ENCODE measurements at regions not wholly inside any gene's neighbourhood (a gene's known extent, or its start where the extent isn't known, plus 50 kb on each side); places are given as distances from the start of the nearest gene placed in this dataset.

DNA sequence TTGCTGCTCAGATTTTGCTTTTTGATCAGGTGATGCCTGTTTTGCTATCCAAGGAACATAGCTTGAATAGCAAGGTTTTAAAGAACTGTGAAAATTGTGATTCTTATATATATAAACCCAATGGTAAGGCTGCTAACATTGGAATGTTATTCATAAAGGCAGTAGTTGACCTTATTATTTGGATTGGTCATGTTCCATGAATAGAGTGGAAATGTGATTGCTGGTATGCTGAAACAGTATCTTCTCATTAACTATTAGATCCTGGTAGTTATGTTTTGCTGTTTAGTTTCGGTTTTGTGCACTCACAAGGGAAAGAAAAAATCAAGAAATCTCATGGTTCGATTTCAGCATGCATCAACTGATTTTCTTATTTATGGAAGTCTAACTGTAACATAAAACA is 78.7 kb upstream of the NPHP3 start:
- Histone ChIP-seq H3K36me3 (ENCODE audit: insufficient read depth, low read length) (no peaks in the 10 kb centered on the region), H3K4me3 (ENCODE audit: low read depth, low read length) (peak overlapping the region; percentile 19; the same call in 1 of the 2 replicates), H3K4me1 (ENCODE audit: control insufficient read depth, insufficient read depth, low read length, unreplicated experiment) (no peaks in the 10 kb centered on the region), H3K27ac (ENCODE audit: low read depth, low read length) (no peak overlapping the region), H3K79me2 (ENCODE audit: control insufficient read depth, insufficient read depth, low read length, unreplicated experiment) (no peaks in the 10 kb centered on the region), H3K27me3 (ENCODE audit: insufficient read depth, low read length) (no peaks in the 10 kb centered on the region), H2AFZ (ENCODE audit: low read length, unreplicated experiment) (no peak overlapping the region)

DNA sequence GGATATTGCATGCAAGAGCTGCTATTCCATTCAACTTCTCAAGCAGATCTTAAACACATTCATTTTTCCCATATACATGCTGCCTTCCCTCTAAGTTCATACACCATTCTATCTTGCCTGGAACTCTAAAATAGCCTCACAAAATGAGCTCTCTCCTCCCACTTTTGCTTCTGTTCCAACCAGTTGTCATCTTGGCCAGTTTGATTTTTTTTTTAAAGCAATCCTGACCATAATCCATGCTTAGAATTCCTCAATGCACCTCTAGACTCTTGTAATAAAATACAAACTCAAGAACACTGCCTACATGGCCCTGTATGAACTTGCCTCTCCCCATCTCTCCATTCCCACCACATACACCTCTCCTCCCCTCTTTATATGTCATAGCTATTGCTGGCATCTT is 68.6 kb upstream of the NPHP3 start:
- no peaks in the 10 kb centered on the region for H3K36me3 ChIP-seq (ENCODE audit: insufficient read depth, low read length)
- no peak overlapping the region for H3K27ac ChIP-seq (ENCODE audit: low read depth, low read length)
- H2AFZ ChIP-seq (ENCODE audit: low read length, unreplicated experiment): no peak overlapping the region
- H3K79me2 ChIP-seq (ENCODE audit: control insufficient read depth, insufficient read depth, low read length, unreplicated experiment): no peaks in the 10 kb centered on the region
- H3K4me3 ChIP-seq (ENCODE audit: low read depth, low read length): no peak overlapping the region
- H3K4me1 ChIP-seq (ENCODE audit: control insufficient read depth, insufficient read depth, low read length, unreplicated experiment): peaks cover 6% of the 10 kb centered on the region
- H3K27me3 ChIP-seq (ENCODE audit: insufficient read depth, low read length): no peaks in the 10 kb centered on the region

DNA sequence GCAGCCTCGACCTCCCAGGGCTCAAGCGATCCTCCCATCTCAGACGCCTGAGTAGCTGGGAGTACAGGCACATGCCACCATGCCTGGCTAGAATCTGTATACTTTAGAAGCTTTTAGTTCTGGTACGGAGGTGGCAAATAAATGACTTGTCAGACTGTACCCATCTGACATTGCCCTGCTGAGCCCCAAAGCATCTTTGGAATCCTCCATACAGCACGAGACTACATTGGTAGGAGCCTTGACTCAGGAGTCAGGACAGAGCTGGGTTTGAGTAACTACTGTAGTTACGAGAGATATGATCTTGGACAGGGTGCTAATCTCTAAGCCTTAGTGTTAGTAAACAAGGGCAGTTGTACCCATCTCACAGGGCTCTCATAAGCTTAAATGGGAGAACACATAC is 67.8 kb upstream of the NPHP3 start:
- Histone ChIP-seq H3K79me2 (ENCODE audit: control insufficient read depth, insufficient read depth, low read length, unreplicated experiment) (no peaks in the 10 kb centered on the region), H3K27ac (ENCODE audit: low read depth, low read length) (no peak overlapping the region)

DNA sequence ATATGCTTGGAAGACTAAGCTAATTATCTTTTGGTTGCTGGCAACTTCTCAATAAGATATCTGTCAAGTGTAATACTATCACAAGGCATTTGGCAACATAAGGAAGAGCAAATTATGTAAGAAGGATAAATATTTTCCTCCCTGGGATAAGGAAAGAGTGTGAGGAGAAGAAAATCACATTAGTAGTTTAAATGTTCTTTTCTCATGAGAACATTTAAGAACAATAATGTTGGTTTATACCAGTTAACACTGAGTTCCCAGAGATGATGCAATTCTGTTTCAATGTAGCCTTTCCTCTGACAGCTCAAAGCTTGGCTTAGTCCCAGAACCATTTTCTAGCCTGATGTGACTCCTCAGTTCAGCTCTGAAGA is 66.1 kb upstream of the NPHP3 start:
- no peak overlapping the region for H3K4me3 ChIP-seq (ENCODE audit: low read depth, low read length)
- no peaks in the 10 kb centered on the region for H3K79me2 ChIP-seq (ENCODE audit: control insufficient read depth, insufficient read depth, low read length, unreplicated experiment)
- H3K27me3 ChIP-seq (ENCODE audit: insufficient read depth, low read length): no peaks in the 10 kb centered on the region
- H3K27ac ChIP-seq (ENCODE audit: low read depth, low read length): peak overlapping the region; percentile 52
- no peak overlapping the region for H2AFZ ChIP-seq (ENCODE audit: low read length, unreplicated experiment)
- H3K36me3 ChIP-seq (ENCODE audit: insufficient read depth, low read length): no peaks in the 10 kb centered on the region
- H3K4me1 ChIP-seq (ENCODE audit: control insufficient read depth, insufficient read depth, low read length, unreplicated experiment): peaks cover 6% of the 10 kb centered on the region

More for the DNA sequence above, 67.8 kb upstream of the NPHP3 start:
- no peak overlapping the region for H2AFZ ChIP-seq (ENCODE audit: low read length, unreplicated experiment)
- H3K4me1 ChIP-seq (ENCODE audit: control insufficient read depth, insufficient read depth, low read length, unreplicated experiment): peaks cover 6% of the 10 kb centered on the region
- H3K4me3 ChIP-seq (ENCODE audit: low read depth, low read length): no peak overlapping the region
- no peaks in the 10 kb centered on the region for H3K27me3 ChIP-seq (ENCODE audit: insufficient read depth, low read length)
- no peaks in the 10 kb centered on the region for H3K36me3 ChIP-seq (ENCODE audit: insufficient read depth, low read length)

DNA sequence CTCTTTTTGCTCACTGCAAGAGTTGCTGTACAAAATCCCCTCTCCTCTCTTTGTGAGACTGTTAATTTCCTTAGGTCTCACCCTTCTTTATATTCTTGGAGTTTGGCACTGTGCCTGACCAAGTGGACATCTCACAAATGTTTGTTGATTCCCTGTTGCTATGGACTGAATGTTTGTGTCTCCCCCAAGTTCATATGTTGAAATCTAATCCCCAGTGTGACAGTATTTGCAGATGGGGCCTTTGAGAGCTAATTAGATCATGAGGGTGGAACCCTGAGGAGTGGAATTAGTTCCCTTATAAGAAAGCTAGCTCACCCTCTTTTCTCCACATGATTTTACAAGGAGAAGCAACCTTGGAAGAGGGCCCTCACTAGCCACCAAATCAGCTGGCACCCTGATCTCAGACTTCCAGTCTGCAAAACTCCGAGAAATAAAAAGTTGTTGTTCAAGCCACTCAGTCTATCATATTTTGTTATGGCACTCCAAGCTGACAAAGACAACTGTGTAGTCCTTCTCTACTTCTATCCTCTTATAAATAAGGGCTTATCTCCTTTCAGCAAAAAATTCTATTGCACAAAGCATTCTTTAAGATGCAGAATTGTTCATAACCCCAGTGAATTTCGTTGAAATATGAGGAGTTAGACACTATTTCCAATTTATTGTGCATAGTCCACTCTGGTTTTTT is 65.5 kb upstream of the NPHP3 start:
- H2AFZ ChIP-seq (ENCODE audit: low read length, unreplicated experiment): no peak overlapping the region
- no peaks in the 10 kb centered on the region for H3K36me3 ChIP-seq (ENCODE audit: insufficient read depth, low read length)
- peak overlapping the region; percentile 52 for H3K27ac ChIP-seq (ENCODE audit: low read depth, low read length)

DNA sequence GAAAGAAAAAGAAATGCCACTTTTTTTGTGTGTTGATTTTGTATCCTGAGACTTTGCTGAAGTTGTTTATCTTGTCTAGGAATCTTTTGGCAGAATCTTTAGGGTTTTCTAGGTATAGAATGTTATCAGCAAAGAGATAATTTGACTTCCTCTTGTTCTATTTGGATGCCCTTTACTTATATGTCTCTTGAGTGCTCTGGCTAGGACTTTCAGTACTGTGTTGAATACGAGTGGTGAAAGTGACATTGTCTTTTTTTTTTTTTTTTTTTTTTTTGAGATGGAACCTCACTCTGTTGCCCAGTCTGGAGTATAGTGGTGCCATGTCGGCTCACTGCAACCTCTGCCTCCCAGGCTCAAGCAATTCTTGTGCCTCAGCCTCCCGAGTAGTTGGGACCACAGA is 64.7 kb upstream of the NPHP3 start:
- Histone ChIP-seq H2AFZ (ENCODE audit: low read length, unreplicated experiment) (no peak overlapping the region), H3K4me3 (ENCODE audit: low read depth, low read length) (no peak overlapping the region), H3K27me3 (ENCODE audit: insufficient read depth, low read length) (no peaks in the 10 kb centered on the region), H3K4me1 (ENCODE audit: control insufficient read depth, insufficient read depth, low read length, unreplicated experiment) (peaks cover 6% of the 10 kb centered on the region), H3K79me2 (ENCODE audit: control insufficient read depth, insufficient read depth, low read length, unreplicated experiment) (no peaks in the 10 kb centered on the region), H3K27ac (ENCODE audit: low read depth, low read length) (no peak overlapping the region), H3K36me3 (ENCODE audit: insufficient read depth, low read length) (no peaks in the 10 kb centered on the region)

More for the DNA sequence above, 65.5 kb upstream of the NPHP3 start:
- H3K27me3 ChIP-seq (ENCODE audit: insufficient read depth, low read length): no peaks in the 10 kb centered on the region
- H3K4me1 ChIP-seq (ENCODE audit: control insufficient read depth, insufficient read depth, low read length, unreplicated experiment): peaks cover 6% of the 10 kb centered on the region
- H3K79me2 ChIP-seq (ENCODE audit: control insufficient read depth, insufficient read depth, low read length, unreplicated experiment): no peaks in the 10 kb centered on the region
- H3K4me3 ChIP-seq (ENCODE audit: low read depth, low read length): no peak overlapping the region

DNA sequence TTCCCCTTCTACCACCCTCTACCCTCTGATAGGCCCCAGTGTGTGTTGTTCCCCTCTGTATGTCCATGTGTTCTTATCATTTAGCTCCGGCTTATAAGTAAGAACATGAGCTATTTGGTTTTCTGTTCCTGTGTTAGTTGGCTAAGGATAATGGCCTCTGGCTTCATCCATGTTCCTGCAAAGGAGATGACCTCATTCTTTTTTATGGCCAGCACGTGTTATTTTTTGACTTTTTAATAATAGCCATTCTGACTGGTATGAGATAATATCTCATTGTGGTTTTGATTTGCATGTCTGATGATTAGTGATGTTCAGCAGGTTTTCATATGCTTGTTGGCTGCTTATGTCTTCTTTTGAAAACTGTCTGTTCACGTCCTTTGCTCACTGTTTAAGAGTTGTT is 63.1 kb upstream of the NPHP3 start:
- H3K4me3 ChIP-seq (ENCODE audit: low read depth, low read length): no peak overlapping the region

DNA sequence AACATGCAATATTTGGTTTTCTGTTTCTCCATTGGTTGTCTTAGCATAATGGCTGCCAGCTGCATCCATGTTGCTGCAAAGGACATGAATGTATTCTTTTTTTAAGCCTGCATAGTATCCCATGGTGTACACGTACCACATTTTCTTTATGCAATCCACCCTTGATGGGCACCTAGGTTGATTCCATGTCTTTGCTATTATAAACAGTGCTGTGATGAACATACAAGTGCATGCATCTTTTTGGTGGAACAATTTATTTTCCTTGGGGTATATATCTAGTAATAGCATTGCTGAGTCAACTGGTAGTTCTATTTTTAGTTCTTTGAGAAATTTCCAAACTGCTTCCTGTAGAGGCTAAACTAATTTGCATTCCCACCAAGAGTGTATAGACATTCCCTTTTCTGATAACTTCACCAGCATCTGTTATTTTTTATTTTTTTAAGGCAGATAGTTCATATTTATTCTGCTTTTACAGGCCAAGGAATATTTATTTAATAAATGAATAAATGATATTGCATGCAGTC is 62.4 kb upstream of the NPHP3 start:
- no peaks in the 10 kb centered on the region for H3K27me3 ChIP-seq (ENCODE audit: insufficient read depth, low read length)
- H3K27ac ChIP-seq (ENCODE audit: low read depth, low read length): no peak overlapping the region
- H3K4me3 ChIP-seq (ENCODE audit: low read depth, low read length): no peak overlapping the region
- peaks cover 6% of the 10 kb centered on the region for H3K4me1 ChIP-seq (ENCODE audit: control insufficient read depth, insufficient read depth, low read length, unreplicated experiment)
- no peaks in the 10 kb centered on the region for H3K79me2 ChIP-seq (ENCODE audit: control insufficient read depth, insufficient read depth, low read length, unreplicated experiment)
- no peaks in the 10 kb centered on the region for H3K36me3 ChIP-seq (ENCODE audit: insufficient read depth, low read length)
- H2AFZ ChIP-seq (ENCODE audit: low read length, unreplicated experiment): no peak overlapping the region

More for the DNA sequence above, 63.1 kb upstream of the NPHP3 start:
- Histone ChIP-seq H2AFZ (ENCODE audit: low read length, unreplicated experiment) (no peak overlapping the region), H3K27ac (ENCODE audit: low read depth, low read length) (no peak overlapping the region), H3K27me3 (ENCODE audit: insufficient read depth, low read length) (no peaks in the 10 kb centered on the region), H3K79me2 (ENCODE audit: control insufficient read depth, insufficient read depth, low read length, unreplicated experiment) (no peaks in the 10 kb centered on the region), H3K36me3 (ENCODE audit: insufficient read depth, low read length) (no peaks in the 10 kb centered on the region), H3K4me1 (ENCODE audit: control insufficient read depth, insufficient read depth, low read length, unreplicated experiment) (peaks cover 6% of the 10 kb centered on the region)

DNA sequence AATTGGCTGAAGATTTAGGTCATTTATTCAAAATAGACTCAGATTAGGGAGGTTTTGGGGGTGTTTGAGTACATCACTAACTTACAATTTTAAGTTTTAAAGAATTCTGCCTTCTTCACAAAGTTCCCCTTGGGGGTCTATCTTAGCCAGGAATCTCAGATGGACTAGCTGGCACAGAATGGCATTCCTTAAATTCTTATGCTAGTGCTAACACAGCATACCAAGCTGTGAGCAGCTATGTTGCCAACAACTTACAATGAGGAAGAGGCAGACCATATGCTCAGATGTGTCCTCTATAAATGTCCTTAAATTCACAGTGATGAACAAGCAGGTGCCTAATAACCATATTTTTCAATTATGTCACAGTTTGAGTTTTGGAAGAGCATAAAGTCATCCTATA is 60.9 kb upstream of the NPHP3 start:
- no peaks in the 10 kb centered on the region for H3K36me3 ChIP-seq (ENCODE audit: insufficient read depth, low read length)
- no peaks in the 10 kb centered on the region for H3K27me3 ChIP-seq (ENCODE audit: insufficient read depth, low read length)
- H2AFZ ChIP-seq (ENCODE audit: low read length, unreplicated experiment): no peak overlapping the region
- no peaks in the 10 kb centered on the region for H3K79me2 ChIP-seq (ENCODE audit: control insufficient read depth, insufficient read depth, low read length, unreplicated experiment)
- no peak overlapping the region for H3K4me3 ChIP-seq (ENCODE audit: low read depth, low read length)
- H3K27ac ChIP-seq (ENCODE audit: low read depth, low read length): no peak overlapping the region
- peaks cover 4% of the 10 kb centered on the region for H3K4me1 ChIP-seq (ENCODE audit: control insufficient read depth, insufficient read depth, low read length, unreplicated experiment)

DNA sequence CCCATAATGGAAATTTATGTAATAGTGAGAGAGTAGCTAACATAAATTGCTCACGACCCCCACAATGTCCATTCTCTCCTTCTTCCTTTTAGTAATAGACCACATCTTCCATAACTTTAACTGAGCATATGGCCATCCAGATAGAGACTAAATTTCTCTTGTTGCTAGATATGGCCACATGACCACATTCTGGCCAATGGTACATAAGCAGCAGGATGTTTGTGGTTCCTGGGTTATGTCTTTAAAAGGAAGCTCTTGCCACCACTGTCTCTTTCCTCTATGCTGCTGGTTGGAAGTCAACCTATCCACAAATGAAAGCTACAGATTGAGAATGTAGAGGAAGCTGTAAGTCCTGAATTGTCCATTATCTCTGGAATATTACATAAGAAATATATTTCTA is 59.7 kb upstream of the NPHP3 start:
- H3K36me3 ChIP-seq (ENCODE audit: insufficient read depth, low read length): no peaks in the 10 kb centered on the region
- no peak overlapping the region for H3K27ac ChIP-seq (ENCODE audit: low read depth, low read length)
- no peaks in the 10 kb centered on the region for H3K79me2 ChIP-seq (ENCODE audit: control insufficient read depth, insufficient read depth, low read length, unreplicated experiment)
- no peaks in the 10 kb centered on the region for H3K4me1 ChIP-seq (ENCODE audit: control insufficient read depth, insufficient read depth, low read length, unreplicated experiment)
- no peaks in the 10 kb centered on the region for H3K27me3 ChIP-seq (ENCODE audit: insufficient read depth, low read length)
- H2AFZ ChIP-seq (ENCODE audit: low read length, unreplicated experiment): no peak overlapping the region
- no peak overlapping the region for H3K4me3 ChIP-seq (ENCODE audit: low read depth, low read length)

DNA sequence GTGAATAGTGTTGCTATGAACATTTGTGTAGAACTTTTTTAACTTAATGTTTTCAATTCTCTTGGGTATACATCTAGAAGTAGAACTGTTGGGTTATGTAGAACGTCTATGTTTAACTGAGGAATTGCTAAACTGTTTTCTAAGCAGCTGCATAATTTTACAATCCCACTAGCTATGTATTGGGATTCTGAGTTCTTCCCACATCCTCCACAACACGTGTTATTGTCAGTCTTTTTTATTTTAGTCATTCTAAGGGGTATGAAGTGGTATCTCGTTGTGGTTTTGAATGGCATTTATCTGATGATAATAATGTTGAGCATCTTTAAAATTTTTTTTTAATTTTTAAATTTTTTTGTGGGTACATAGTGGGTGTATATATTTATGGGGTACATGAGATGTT is 55.0 kb upstream of the NPHP3 start:
- H3K79me2 ChIP-seq (ENCODE audit: control insufficient read depth, insufficient read depth, low read length, unreplicated experiment): no peaks in the 10 kb centered on the region
- H3K4me3 ChIP-seq (ENCODE audit: low read depth, low read length): no peak overlapping the region
- H2AFZ ChIP-seq (ENCODE audit: low read length, unreplicated experiment): no peak overlapping the region
- H3K27ac ChIP-seq (ENCODE audit: low read depth, low read length): no peak overlapping the region
- H3K4me1 ChIP-seq (ENCODE audit: control insufficient read depth, insufficient read depth, low read length, unreplicated experiment): no peaks in the 10 kb centered on the region
- H3K27me3 ChIP-seq (ENCODE audit: insufficient read depth, low read length): no peaks in the 10 kb centered on the region
- no peaks in the 10 kb centered on the region for H3K36me3 ChIP-seq (ENCODE audit: insufficient read depth, low read length)
